Mesenchymal stem cell (in vitro differentiated cells and primary cell): ENCODE measurements at regions not wholly inside any gene's neighbourhood (a gene's known extent, or its start where the extent isn't known, plus 50 kb on each side); places are given as distances from the start of the nearest gene placed in this dataset.

Source experiments
- DNase-seq: peaks from one replicate; pipeline ENCODE4 v3.0.0-alpha.2; 2013
- H2AFZ ChIP-seq: one replicate; pipeline ENCODE4 v1.6.1; 2013; ENCODE audit warnings: low read depth, mild to moderate bottlenecking, control low read depth, inconsistent platforms, low read length, moderate library complexity
- H2AK5ac ChIP-seq: 2 replicates; pipeline ENCODE4 v1.6.1; 2013; ENCODE audit warnings: low read length, moderate library complexity, mild to moderate bottlenecking, inconsistent platforms; ENCODE audit not compliant: severe bottlenecking
- H2BK120ac ChIP-seq: one replicate; pipeline ENCODE4 v1.6.1; 2013; ENCODE audit warnings: low read depth, mild to moderate bottlenecking, inconsistent platforms, low read length, moderate library complexity
- H2BK12ac ChIP-seq, 2 experiments: one replicate each; pipeline ENCODE4 v1.6.1; 2013; ENCODE audit warnings: inconsistent platforms in 2 of 2, low read length in 2 of 2, mild to moderate bottlenecking in 2 of 2, moderate library complexity in 2 of 2, control low read depth in 1 of 2
- H2BK15ac ChIP-seq: one replicate; pipeline ENCODE4 v1.6.1; 2013; ENCODE audit warnings: mild to moderate bottlenecking, low read depth, inconsistent platforms; ENCODE audit not compliant: poor library complexity, severe bottlenecking
- H2BK5ac ChIP-seq: 2 replicates; pipeline ENCODE4 v1.6.1; 2013; ENCODE audit warnings: low read depth, mild to moderate bottlenecking, low read length, control low read depth, inconsistent platforms; ENCODE audit not compliant: poor library complexity, severe bottlenecking
- H3K14ac ChIP-seq, 2 experiments: one replicate each; pipeline ENCODE4 v1.6.1; 2013; ENCODE audit warnings: inconsistent platforms in 2 of 2, low read length in 2 of 2, control low read depth in 1 of 2, mild to moderate bottlenecking in 1 of 2, moderate library complexity in 1 of 2
- H3K18ac ChIP-seq, 2 experiments: one replicate each; pipeline ENCODE4 v1.6.1; 2013; ENCODE audit warnings: inconsistent platforms in 2 of 2, low read length in 2 of 2, control low read depth in 1 of 2, low read depth in 1 of 2, mild to moderate bottlenecking in 1 of 2
- H3K23ac ChIP-seq, 2 experiments: one replicate each; pipeline ENCODE4 v1.6.1; 2013; ENCODE audit warnings: inconsistent platforms in 2 of 2, low read length in 2 of 2, mild to moderate bottlenecking in 2 of 2, moderate library complexity in 2 of 2, control low read depth in 1 of 2
- H3K27ac ChIP-seq: 2 replicates; pipeline ENCODE4 v1.5.1; 2013; ENCODE audit warnings: mild to moderate bottlenecking, moderate library complexity, low read length, control low read depth, inconsistent platforms; ENCODE audit not compliant: poor library complexity, severe bottlenecking
- H3K27me3 ChIP-seq, 2 experiments: 2 replicates each; pipeline versions ENCODE4 v1.6.1 to v1.7.0; 2013; ENCODE audit warnings: low read length in 2 of 2, mild to moderate bottlenecking in 2 of 2, moderate library complexity in 2 of 2, control low read depth in 1 of 2, inconsistent platforms in 1 of 2; ENCODE audit not compliant: control insufficient read depth in 1 of 2, insufficient read depth in 1 of 2
- H3K36me3 ChIP-seq, 2 experiments: 2 replicates each; pipeline versions ENCODE4 v1.6.1 to v1.7.0; 2013; ENCODE audit warnings: low read length in 2 of 2, control low read depth in 1 of 2, inconsistent platforms in 1 of 2, low read depth in 1 of 2, mild to moderate bottlenecking in 1 of 2; ENCODE audit not compliant: insufficient read depth in 2 of 2, control insufficient read depth in 1 of 2
- H3K4ac ChIP-seq, 2 experiments: one replicate each; pipeline ENCODE4 v1.6.1; 2013; ENCODE audit warnings: inconsistent platforms in 2 of 2, low read length in 2 of 2, mild to moderate bottlenecking in 2 of 2, moderate library complexity in 2 of 2, control low read depth in 1 of 2, low read depth in 1 of 2
- H3K4me1 ChIP-seq: 2 replicates; pipeline ENCODE4 v1.6.1; 2013; ENCODE audit warnings: low read depth, low read length, control low read depth; ENCODE audit not compliant: control insufficient read depth, insufficient read depth
- H3K4me2 ChIP-seq: 2 replicates; pipeline ENCODE4 v1.6.1; 2013; ENCODE audit warnings: low read length, mild to moderate bottlenecking, inconsistent platforms; ENCODE audit not compliant: poor library complexity, severe bottlenecking
- H3K4me3 ChIP-seq, 2 experiments: 2 replicates each; pipeline versions ENCODE4 v1.5.1 to v1.7.0; 2013; ENCODE audit warnings: low read length in 2 of 2, mild to moderate bottlenecking in 2 of 2, control low read depth in 1 of 2, low read depth in 1 of 2; ENCODE audit not compliant: insufficient read depth in 1 of 2
- H3K79me1 ChIP-seq: replicated peaks from 2 replicates; pipeline ENCODE4 v1.6.1; 2013; ENCODE audit warnings: mild to moderate bottlenecking, control low read depth, low read length, inconsistent platforms; ENCODE audit not compliant: poor library complexity, severe bottlenecking
- H3K9ac ChIP-seq: 2 replicates; pipeline ENCODE4 v1.7.0; 2013; ENCODE audit warnings: mild to moderate bottlenecking, low read length, moderate library complexity
- H3K9me3 ChIP-seq: 2 replicates; pipeline ENCODE4 v1.7.0; 2013; ENCODE audit warnings: mild to moderate bottlenecking, low read length; ENCODE audit not compliant: control insufficient read depth
- H4K8ac ChIP-seq: one replicate; pipeline ENCODE4 v1.6.1; 2013; ENCODE audit warnings: inconsistent platforms, mild to moderate bottlenecking, low read length, moderate library complexity
- H4K91ac ChIP-seq: one replicate; pipeline ENCODE4 v1.6.1; 2013; ENCODE audit warnings: mild to moderate bottlenecking, low read length, inconsistent platforms
- WGBS: methylation state at CpG from one replicate; pipeline ENCODE4 v1.1.7; 2013; ENCODE audit warnings: mixed read lengths; 5-methylcytosine and 5-hydroxymethylcytosine counted together

DNA sequence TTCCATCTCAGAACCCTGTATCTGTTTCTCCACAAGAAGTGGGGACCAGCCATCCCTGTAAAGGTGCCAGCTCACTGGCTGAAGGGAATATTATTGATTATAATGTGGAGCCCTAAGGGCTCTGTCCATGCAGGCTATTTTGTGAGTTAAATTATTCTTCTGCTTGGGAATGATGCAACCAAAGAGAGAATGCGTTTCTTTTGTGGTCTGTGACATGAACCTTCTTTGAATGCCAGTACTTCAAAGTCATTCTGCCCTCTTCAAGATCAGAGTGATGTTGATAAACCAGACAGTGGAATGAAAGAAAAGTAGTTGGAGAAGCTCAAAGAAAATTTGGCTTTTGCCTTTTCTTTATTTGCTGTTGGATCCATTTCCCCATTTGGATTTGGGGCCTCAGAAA lies 995.2 kb downstream of the KCNMA1 start:
- H3K9ac ChIP-seq: no peak overlapping the region
- no peaks in the 10 kb centered on the region for H3K27me3 ChIP-seq
- WGBS: 94% methylated on average over 1 of the region's 1 CpG
- H2BK15ac ChIP-seq: peak overlapping the region; percentile 15
- H3K9me3 ChIP-seq: no peaks in the 10 kb centered on the region
- no peaks in the 10 kb centered on the region for H3K4me1 ChIP-seq
- no peak overlapping the region for H4K91ac ChIP-seq
- no peak overlapping the region for H3K27ac ChIP-seq
- H3K4me2 ChIP-seq: no peak overlapping the region
- no peak overlapping the region for H2BK120ac ChIP-seq
- no peak overlapping the region for H3K23ac ChIP-seq
- H4K8ac ChIP-seq: no peak overlapping the region
- no peak overlapping the region for H3K4me3 ChIP-seq
- H3K79me1 ChIP-seq: no peaks in the 10 kb centered on the region
- no peak overlapping the region for H2AK5ac ChIP-seq
- DNase-seq: peak; percentile 19
- no peak overlapping the region for H2BK5ac ChIP-seq
- no peak overlapping the region for H3K14ac ChIP-seq
- no peak overlapping the region for H3K4ac ChIP-seq
- peak overlapping the region in 1 of 2 experiments; percentile 50 for H2BK12ac ChIP-seq
- no peaks in the 10 kb centered on the region for H3K36me3 ChIP-seq
- H3K18ac ChIP-seq: no peak overlapping the region
- H2AFZ ChIP-seq: no peak overlapping the region

DNA sequence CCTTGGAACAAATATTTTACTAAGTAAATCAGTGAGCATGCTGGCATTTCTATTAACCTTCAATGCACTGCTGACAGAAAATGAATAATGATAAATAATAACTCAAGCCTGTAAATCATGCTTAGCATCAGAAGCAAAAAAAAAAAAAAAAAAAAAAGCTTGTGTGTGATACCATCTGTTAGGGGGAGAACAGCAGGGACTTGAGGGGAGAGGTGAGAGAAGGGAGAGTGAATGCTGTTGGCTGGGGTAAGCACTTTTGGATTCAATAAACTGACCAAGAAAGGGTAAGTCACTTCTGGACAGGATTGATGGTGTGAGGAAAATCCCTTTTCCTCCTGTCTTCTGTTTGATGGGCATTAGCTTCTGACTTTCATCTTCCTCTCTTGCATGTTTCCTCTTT lies 996.4 kb downstream of the KCNMA1 start:
- no peak overlapping the region for H3K27ac ChIP-seq
- H3K23ac ChIP-seq: no peak overlapping the region
- peak overlapping the region; percentile 13 to 29 for H3K18ac ChIP-seq
- H2BK5ac ChIP-seq: no peak overlapping the region
- H2AK5ac ChIP-seq: no peak overlapping the region
- no peaks in the 10 kb centered on the region for H3K79me1 ChIP-seq
- no peak overlapping the region for H2BK15ac ChIP-seq
- no peak overlapping the region for H3K4me3 ChIP-seq
- H2AFZ ChIP-seq: no peak overlapping the region
- no peak overlapping the region for H3K9ac ChIP-seq
- no peaks in the 10 kb centered on the region for H3K27me3 ChIP-seq
- H4K8ac ChIP-seq: no peak overlapping the region
- no peaks in the 10 kb centered on the region for H3K9me3 ChIP-seq
- no peaks in the 10 kb centered on the region for H3K36me3 ChIP-seq
- H2BK12ac ChIP-seq: no peak overlapping the region
- H4K91ac ChIP-seq: no peak overlapping the region
- no peaks in the 10 kb centered on the region for H3K4me1 ChIP-seq
- no peak overlapping the region for H3K4ac ChIP-seq
- H2BK120ac ChIP-seq: no peak overlapping the region
- H3K4me2 ChIP-seq: no peak overlapping the region
- DNase-seq: no peak
- H3K14ac ChIP-seq: no peak overlapping the region

DNA sequence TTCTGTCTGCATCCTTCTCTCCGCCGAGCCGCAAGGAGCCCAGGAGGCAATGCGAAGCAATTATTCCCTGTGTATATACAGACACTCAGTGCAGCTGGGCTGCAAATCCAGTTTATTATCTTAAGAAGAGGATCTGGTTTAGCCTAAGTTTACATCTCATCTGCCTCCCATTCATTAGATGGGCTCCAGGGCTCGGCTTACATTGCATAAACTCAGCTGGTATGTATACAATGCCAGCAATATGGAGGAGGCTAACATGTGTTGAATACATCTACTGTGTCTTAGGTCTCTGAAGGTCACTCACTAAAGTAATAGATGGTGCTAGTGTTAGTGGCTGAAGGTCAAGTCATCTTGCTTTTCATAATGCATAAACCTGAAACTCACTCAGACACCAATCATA lies 996.8 kb downstream of the KCNMA1 start:
- H2BK15ac ChIP-seq: peak overlapping the region; percentile 36
- H3K23ac ChIP-seq: no peak overlapping the region
- no peak overlapping the region for H3K9ac ChIP-seq
- no peak overlapping the region for H3K4me3 ChIP-seq
- H3K79me1 ChIP-seq: no peaks in the 10 kb centered on the region
- H3K36me3 ChIP-seq: no peaks in the 10 kb centered on the region
- no peak overlapping the region for H3K4ac ChIP-seq
- H4K91ac ChIP-seq: no peak overlapping the region
- no peak overlapping the region for H2AK5ac ChIP-seq
- H3K4me1 ChIP-seq: no peaks in the 10 kb centered on the region
- H3K18ac ChIP-seq: no peak overlapping the region
- H3K9me3 ChIP-seq: no peaks in the 10 kb centered on the region
- DNase-seq: peak; percentile 81
- no peaks in the 10 kb centered on the region for H3K27me3 ChIP-seq
- no peak overlapping the region for H3K27ac ChIP-seq
- no peak overlapping the region for H2BK120ac ChIP-seq
- H3K4me2 ChIP-seq: no peak overlapping the region
- no peak overlapping the region for H2BK12ac ChIP-seq
- no peak overlapping the region for H4K8ac ChIP-seq
- no peak overlapping the region for H2BK5ac ChIP-seq
- no peak overlapping the region for H2AFZ ChIP-seq
- 19% methylated on average over 5 of the region's 5 CpGs for WGBS
- no peak overlapping the region for H3K14ac ChIP-seq

DNA sequence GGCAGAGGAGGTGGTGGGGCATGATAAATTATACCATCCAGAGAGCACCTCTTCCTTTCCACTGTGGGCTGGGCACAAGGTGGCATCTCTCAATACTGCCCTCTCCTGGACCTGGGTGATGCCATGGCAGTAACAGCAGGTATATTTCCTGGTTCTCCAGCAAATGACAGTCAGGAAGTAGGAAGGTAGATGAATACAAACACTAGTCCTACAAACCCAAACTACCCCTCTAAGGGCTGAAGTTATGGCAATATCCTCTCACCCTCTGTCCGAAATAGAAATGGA lies 1004.9 kb downstream of the KCNMA1 start:
- Histone ChIP-seq H4K8ac (no peak overlapping the region), H2AK5ac (no peak overlapping the region), H2BK5ac (no peak overlapping the region), H3K23ac (no peak overlapping the region), H3K18ac (no peak overlapping the region), H3K9me3 (no peaks in the 10 kb centered on the region), H3K27me3 (peaks cover 0 to 4% of the 10 kb centered on the region in 2 experiments), H4K91ac (no peak overlapping the region), H3K9ac (no peak overlapping the region), H2BK12ac (no peak overlapping the region), H2BK120ac (no peak overlapping the region), H3K4me3 (no peak overlapping the region), H3K27ac (no peak overlapping the region), H2AFZ (no peak overlapping the region), H3K4me1 (peaks cover 7% of the 10 kb centered on the region), H3K36me3 (no peaks in the 10 kb centered on the region), H3K79me1 (no peaks in the 10 kb centered on the region), H2BK15ac (no peak overlapping the region), H3K4me2 (no peak overlapping the region), H3K14ac (no peak overlapping the region), H3K4ac (no peak overlapping the region)
- DNase-seq: no peak
- 97% methylated on average over 1 of the region's 1 CpG for WGBS
